OCI-LY1 (cell line): ENCODE measurements at regions not wholly inside any gene's neighbourhood (a gene's known extent, or its start where the extent isn't known, plus 50 kb on each side); places are given as distances from the start of the nearest gene placed in this dataset.

Experiments
- CTCF ChIP-seq: fragments of 200-600 bp; sonication (generic), shearing (Covaris generic); IDR thresholded peaks from 2 replicates; pipeline ENCODE4 v1.5.1; 2017; ENCODE audit warnings: mild to moderate bottlenecking, antibody characterized with exemption, low read length, moderate library complexity, mixed read lengths
- EZH2 ChIP-seq: fragments of 200-600 bp; sonication (generic), shearing (Covaris generic); IDR thresholded peaks from 2 replicates; pipeline ENCODE4 v1.8.0; 2017; ENCODE audit warnings: borderline replicate concordance, mixed run types, mild to moderate bottlenecking, antibody characterized with exemption, low read length, moderate library complexity, mixed read lengths

- TF ChIP-seq CTCF (no peak), EZH2 (no peak)
Observed at GRCh38 chr13:66037096-66037495, 1193.0 kb downstream of the PCDH9 start.
